ENCODE measurements at regions not wholly inside any gene's neighbourhood (a gene's known extent, or its start where the extent isn't known, plus 50 kb on each side); places are given as distances from the start of the nearest gene placed in this dataset.
A peak's percentile ranks its signal among the peaks of the same experiment; 100 is the strongest.

DNA sequence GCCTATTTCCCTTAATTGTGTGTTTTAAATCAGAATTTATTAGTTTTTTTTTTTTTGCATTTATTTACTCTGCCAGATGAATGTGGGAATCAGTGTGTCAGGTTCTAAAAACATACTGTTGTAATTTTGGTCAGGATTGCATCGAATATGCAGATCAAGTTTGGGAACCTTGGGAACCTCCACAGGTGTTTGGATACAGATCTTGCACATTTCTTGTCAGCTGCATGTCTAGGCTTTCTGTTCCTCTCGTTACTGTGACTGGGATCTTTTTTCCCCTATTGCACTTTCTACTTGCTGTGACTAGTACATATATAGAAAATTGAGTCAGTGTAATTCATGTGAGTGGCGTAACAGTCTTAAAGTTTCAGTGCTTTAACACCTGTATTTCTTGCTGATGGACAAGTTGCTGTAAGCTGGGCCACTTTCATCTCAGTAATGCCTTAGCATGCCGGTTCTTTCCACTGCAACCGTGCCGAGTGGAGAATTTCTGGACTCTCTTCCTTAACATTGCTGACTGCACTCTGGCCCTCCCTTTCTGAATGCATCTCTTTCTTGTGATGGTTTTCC lies 112.5 kb downstream of the TENT4A start:
- peaks cover under 1% of the 10 kb centered on the region for H3K36me3 Mint-ChIP-seq (ENCODE audit: low read depth)
- no peak overlapping the region for H3K27ac Mint-ChIP-seq
- no peak overlapping the region for H3K4me3 Mint-ChIP-seq
- peaks cover 3% of the 10 kb centered on the region for H3K9me3 Mint-ChIP-seq
- intact Hi-C loops (cut with micrococcal nuclease) = loop anchor here (5.0 to 10.0 kb wide), 6 partner anchors 58 to 1401 kb away; partner anchors contain the start of genes CFAP90 and ICE1
- DNase-seq = no peak
- peaks cover 23% of the 10 kb centered on the region for H3K27me3 Mint-ChIP-seq
- peaks cover 39% of the 10 kb centered on the region for H3K4me1 Mint-ChIP-seq

- Mint-ChIP-seq H3K27me3 (peaks cover 18% of the 10 kb centered on the region), H3K4me1 (peaks cover 47% of the 10 kb centered on the region), H3K4me3 (no peak overlapping the region), H3K36me3 (ENCODE audit: low read depth) (peaks cover 2% of the 10 kb centered on the region), H3K27ac (no peak overlapping the region), H3K9me3 (peaks cover 5% of the 10 kb centered on the region)
- no peak for DNase-seq
- intact Hi-C loops (cut with micrococcal nuclease) = loop anchor here (5.0 to 10.0 kb wide), 6 partner anchors 59 to 1402 kb away; partner anchors contain the start of genes CFAP90 and ICE1
Measured at GRCh38 chr5:6826756-6827155, 113.5 kb downstream of the TENT4A start.

- intact Hi-C loops (cut with micrococcal nuclease) = loop anchor here (2.0 to 10.0 kb wide), 8 partner anchors 60 to 1403 kb away; partner anchors contain the start of genes CFAP90, ICE1, NSUN2 and SRD5A1
- Mint-ChIP-seq H3K4me3 (peak overlapping the region; percentile 85), H3K9me3 (peaks cover 5% of the 10 kb centered on the region), H3K36me3 (ENCODE audit: low read depth) (peaks cover 2% of the 10 kb centered on the region), H3K27ac (peak overlapping the region; percentile 94), H3K4me1 (peaks cover 55% of the 10 kb centered on the region), H3K27me3 (peaks cover 14% of the 10 kb centered on the region)
- DNase-seq = peak; percentile 87
Measured at GRCh38 chr5:6827526-6828219, 114.4 kb downstream of the TENT4A start.

GRCh38 chr5:6829150-6829784 lies 116.0 kb downstream of the TENT4A start:
- Mint-ChIP-seq H3K36me3 (ENCODE audit: low read depth) (peaks cover 2% of the 10 kb centered on the region), H3K4me3 (peak overlapping the region; percentile 85), H3K27me3 (no peaks in the 10 kb centered on the region), H3K4me1 (peaks cover 61% of the 10 kb centered on the region), H3K9me3 (peaks cover 5% of the 10 kb centered on the region), H3K27ac (peak overlapping the region; percentile 94)
- intact Hi-C loops (cut with micrococcal nuclease) = loop anchor here (1.0 to 10.0 kb wide), 11 partner anchors 8 to 1404 kb away; partner anchors contain the start of genes CFAP90, ICE1, NSUN2 and SRD5A1
- peak; percentile 82 for DNase-seq

DNA sequence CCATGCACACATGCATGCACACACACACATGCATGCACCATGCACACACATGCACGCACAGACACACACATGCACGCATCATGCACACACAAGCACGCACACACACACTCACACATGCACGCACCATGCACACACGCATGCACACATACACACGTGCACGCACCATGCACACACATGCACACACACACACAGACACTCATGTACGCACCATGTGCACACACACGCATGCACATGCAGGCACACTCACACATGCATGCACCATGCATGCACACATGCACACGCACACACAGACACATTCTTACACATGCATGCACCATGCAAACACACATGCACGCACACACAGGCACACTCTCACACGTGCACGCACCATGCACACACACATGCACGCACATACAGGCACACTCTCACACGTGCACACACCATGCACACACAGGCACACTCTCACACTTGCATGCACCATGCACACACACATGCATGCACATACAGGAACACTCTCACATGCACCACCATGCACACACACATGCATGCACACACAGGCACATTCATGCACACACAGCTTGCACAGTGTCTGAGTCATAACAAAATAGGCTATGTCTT lies 117.5 kb downstream of the TENT4A start:
- Mint-ChIP-seq H3K27me3 (no peaks in the 10 kb centered on the region), H3K4me1 (peaks cover 61% of the 10 kb centered on the region), H3K9me3 (peaks cover 5% of the 10 kb centered on the region), H3K27ac (peak overlapping the region; percentile 49), H3K4me3 (peak overlapping the region; percentile 2), H3K36me3 (ENCODE audit: low read depth) (peaks cover 2% of the 10 kb centered on the region)
- no peak for DNase-seq
- intact Hi-C loops (cut with micrococcal nuclease) = no loop called here

DNA sequence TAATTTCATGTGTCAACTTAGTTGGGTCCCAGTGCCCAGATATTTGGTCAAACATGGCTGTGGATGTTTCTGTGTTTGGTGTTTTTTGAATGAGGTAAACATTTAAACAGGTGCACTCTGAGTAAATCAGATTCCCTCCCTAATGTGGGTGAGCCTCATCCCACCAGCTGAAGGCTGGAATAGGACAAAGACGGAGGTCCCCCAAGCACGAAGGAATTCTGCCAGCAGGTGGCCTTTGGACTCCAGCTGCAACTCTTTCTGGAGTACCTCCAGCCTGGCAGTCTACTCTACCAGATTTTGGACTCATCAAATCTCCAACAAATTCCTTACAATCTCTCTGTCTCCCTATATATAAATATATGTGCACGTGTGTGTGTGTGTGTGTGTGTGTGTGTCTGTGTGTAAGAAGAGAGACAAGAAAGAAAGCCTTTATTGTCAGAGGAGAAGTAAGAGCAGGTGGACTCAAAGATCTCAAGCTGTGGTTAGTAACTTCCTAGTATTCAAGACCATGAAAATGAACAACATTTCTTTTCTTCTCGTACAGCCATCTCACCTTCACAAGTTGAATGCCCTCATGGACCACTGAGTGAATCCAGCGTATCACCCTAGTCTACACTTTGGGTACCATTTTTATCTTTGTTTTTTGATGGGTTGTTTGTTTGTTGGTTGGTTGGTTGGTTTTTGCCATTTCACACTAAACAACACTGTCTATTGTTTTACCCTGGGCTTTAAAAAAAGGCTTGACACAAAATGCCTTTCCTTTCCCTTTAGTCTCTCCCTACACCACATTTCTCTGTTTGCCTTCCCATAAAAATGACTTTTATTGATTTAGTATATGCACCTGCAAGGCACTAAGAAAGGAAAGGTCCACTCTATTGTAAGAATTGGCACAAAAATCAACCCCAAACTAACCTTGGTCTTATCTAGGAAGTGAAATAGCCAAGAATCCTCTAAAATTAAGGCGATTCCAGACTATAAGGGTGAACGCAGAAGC lies 118.7 kb downstream of the TENT4A start:
- Mint-ChIP-seq H3K4me3 (no peak overlapping the region), H3K27ac (no peak overlapping the region), H3K9me3 (peaks cover 5% of the 10 kb centered on the region), H3K4me1 (peaks cover 59% of the 10 kb centered on the region), H3K27me3 (no peaks in the 10 kb centered on the region), H3K36me3 (ENCODE audit: low read depth) (peaks cover 2% of the 10 kb centered on the region)
- intact Hi-C loops (cut with micrococcal nuclease) = no loop called here
- no peak for DNase-seq

DNA sequence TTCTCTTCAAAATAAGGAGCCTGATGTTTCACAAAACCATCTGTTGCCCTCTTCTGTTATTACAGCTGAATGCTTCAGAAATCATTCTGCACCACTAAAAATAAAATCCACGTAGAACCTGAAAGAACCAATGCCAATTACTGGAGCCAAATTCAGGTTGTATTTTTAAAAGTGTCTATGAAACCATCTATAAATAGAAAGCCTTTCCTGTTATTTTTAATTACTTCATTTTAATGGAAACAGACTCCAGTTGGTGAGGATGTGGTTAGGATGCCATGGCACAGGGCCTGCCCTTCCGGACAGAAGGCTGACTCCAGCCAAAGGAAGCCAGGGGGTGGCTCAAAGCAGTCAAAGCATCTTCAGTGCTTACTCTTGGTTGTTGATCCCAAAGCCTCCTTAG lies 119.8 kb downstream of the TENT4A start:
- DNase-seq = peak; percentile 63
- Mint-ChIP-seq H3K36me3 (ENCODE audit: low read depth) (peaks cover 2% of the 10 kb centered on the region), H3K4me3 (no peak overlapping the region), H3K27me3 (peaks cover under 1% of the 10 kb centered on the region), H3K9me3 (peaks cover 5% of the 10 kb centered on the region), H3K27ac (no peak overlapping the region), H3K4me1 (peaks cover 53% of the 10 kb centered on the region)
- intact Hi-C loops (cut with micrococcal nuclease) = no loop called here

DNA sequence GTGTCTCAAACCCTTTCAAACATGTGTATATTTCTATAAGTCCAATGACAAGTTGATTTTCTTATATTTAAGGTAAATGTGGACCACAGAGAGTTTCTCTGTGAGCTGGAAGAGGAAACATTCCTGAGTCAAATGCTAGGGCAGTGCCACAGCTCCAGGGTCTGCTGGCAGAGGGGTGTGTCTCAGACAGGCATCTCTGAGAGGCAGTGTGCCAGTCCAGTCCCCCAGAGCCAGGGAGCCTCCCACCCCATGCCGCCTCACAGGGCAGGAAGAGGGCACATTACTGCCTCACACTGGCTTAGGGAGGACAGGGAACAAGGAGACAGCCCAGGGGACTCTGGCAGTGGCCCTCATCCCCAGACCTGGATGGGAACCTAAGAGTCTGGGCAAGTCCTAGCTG lies 120.2 kb downstream of the TENT4A start:
- Mint-ChIP-seq H3K36me3 (ENCODE audit: low read depth) (peaks cover 2% of the 10 kb centered on the region), H3K27me3 (peaks cover 2% of the 10 kb centered on the region), H3K4me1 (peaks cover 49% of the 10 kb centered on the region), H3K4me3 (no peak overlapping the region), H3K9me3 (peaks cover 5% of the 10 kb centered on the region), H3K27ac (no peak overlapping the region)
- intact Hi-C loops (cut with micrococcal nuclease) = no loop called here
- no peak for DNase-seq

DNA sequence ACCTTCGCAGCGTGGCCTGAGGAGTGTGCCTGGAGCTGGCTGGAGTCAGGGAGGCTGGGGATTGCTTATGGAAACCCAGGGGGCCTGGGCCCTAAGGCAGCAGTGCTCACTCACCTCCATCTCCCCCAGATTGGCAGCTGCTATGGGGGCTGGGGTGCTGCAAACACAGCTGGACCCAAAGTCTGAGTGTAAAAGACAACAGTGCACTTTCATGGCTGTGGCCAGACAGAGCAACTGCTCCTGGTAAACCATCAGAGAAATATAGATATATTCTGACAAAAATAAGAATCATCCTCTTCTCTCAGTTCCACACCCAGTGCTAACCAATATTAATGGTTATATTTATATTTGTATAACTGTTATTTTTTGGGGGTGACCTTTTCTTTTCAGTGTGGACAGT lies 123.9 kb downstream of the TENT4A start:
- no peak overlapping the region for H3K4me3 Mint-ChIP-seq
- no peaks in the 10 kb centered on the region for H3K9me3 Mint-ChIP-seq
- intact Hi-C loops (cut with micrococcal nuclease) = no loop called here
- H3K36me3 Mint-ChIP-seq (ENCODE audit: low read depth) = no peaks in the 10 kb centered on the region
- DNase-seq = no peak
- peaks cover 4% of the 10 kb centered on the region for H3K27me3 Mint-ChIP-seq
- H3K4me1 Mint-ChIP-seq = peaks cover 18% of the 10 kb centered on the region
- H3K27ac Mint-ChIP-seq = no peak overlapping the region

DNA sequence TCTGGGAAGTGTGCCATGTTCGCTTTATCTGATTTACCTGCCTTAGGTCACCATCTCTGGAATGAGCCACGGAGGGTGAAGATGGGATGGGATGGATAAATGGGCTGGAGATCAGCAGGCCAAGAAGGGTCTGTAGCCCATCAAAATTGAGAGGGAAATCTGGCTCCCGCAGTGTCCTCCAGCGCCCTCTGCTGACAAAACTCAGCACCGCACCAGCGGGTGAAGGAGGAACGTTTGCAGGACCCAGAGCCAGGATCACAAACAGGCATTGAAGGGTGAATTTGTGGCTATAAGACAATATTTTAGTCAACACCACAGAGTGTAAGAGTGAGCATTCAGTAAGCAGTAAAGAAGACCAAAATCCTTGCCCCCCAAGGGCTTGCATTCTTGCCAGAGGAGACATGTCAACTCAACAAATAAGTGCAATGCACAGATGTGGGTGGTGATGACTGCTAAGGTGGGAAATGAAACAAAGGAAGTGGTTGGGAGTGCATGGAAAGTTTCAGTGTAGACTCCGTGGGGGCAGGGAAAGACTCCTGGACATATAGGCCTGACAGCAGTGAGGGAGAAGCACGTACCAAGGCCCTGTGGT lies 124.4 kb downstream of the TENT4A start:
- DNase-seq = peak; percentile 78
- intact Hi-C loops (cut with micrococcal nuclease) = no loop called here
- Mint-ChIP-seq H3K4me1 (peaks cover 14% of the 10 kb centered on the region), H3K9me3 (no peaks in the 10 kb centered on the region), H3K27ac (no peak overlapping the region), H3K36me3 (ENCODE audit: low read depth) (no peaks in the 10 kb centered on the region), H3K4me3 (no peak overlapping the region), H3K27me3 (peaks cover 4% of the 10 kb centered on the region)

GRCh38 chr5:6838736-6839135 lies 125.5 kb downstream of the TENT4A start:
- no peak for DNase-seq

DNA sequence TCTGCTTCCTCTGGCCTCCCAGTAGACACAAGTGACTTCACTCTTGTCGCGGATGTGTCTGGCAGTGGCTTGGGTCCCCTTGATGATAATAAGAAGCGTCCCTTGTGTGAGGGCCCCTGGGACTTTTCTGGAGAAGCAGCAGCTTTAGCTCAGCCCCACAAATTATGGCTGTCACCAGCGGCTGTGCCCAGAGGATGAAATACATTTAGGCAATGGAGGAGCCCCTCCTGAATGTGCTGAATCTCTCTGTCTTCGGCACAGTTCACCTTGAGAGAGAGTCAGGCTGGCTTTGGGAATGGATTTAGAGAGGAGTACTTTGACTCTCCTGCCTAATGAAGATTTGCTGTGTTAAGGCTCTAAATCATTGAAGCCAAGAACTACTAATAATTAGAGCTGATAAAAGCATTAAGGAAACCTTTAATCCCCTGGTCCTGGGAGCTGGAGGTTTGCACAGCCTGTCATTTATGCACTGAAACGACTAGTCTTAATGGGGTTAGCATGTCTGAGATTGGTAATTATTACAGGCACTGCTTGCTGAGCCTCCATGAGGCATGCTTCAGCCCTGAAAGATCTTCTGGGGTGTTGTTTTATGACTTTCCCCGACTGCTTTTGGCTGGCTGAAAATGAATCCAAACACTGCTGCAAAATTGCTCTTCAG lies 127.0 kb downstream of the TENT4A start:
- Mint-ChIP-seq H3K27ac (no peak overlapping the region), H3K27me3 (peaks cover 4% of the 10 kb centered on the region), H3K4me3 (no peak overlapping the region), H3K4me1 (peaks cover 4% of the 10 kb centered on the region), H3K36me3 (ENCODE audit: low read depth) (no peaks in the 10 kb centered on the region), H3K9me3 (no peaks in the 10 kb centered on the region)
- DNase-seq = no peak
- intact Hi-C loops (cut with micrococcal nuclease) = no loop called here

More at GRCh38 chr5:6838736-6839135, 125.5 kb downstream of the TENT4A start:
- Mint-ChIP-seq H3K9me3 (no peaks in the 10 kb centered on the region), H3K4me3 (no peak overlapping the region), H3K27ac (no peak overlapping the region), H3K27me3 (peaks cover 4% of the 10 kb centered on the region), H3K36me3 (ENCODE audit: low read depth) (no peaks in the 10 kb centered on the region), H3K4me1 (peaks cover 8% of the 10 kb centered on the region)
- intact Hi-C loops (cut with micrococcal nuclease) = no loop called here
